ENCODE measurements at regions not wholly inside any gene's neighbourhood (a gene's known extent, or its start where the extent isn't known, plus 50 kb on each side); places are given as distances from the start of the nearest gene placed in this dataset.

DNA sequence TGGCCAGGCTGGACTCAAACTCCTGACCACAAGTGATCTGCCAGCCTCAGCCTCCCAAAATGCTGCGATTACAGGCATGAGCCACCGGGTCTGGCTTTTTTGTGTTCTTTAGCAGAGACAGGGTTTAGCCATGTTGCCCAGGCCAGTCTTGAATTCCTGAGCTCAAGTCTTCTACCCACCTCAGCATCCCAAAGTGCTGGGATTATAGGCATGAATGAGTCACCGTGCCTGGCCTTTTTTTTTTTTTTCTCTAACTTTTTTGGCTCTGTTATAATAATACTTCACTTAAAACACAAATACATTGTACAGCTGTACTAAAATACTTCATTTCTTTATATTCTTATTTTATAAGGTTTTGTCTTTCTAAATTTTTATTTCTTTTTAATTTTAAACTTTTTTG, 599.5 kb upstream of the PCDH9 start:
- H3K36me3 Mint-ChIP-seq (ENCODE audit: low read depth), result no peaks in the 10 kb centered on the region
- POLR2A ChIA-PET, result no interaction called here

DNA sequence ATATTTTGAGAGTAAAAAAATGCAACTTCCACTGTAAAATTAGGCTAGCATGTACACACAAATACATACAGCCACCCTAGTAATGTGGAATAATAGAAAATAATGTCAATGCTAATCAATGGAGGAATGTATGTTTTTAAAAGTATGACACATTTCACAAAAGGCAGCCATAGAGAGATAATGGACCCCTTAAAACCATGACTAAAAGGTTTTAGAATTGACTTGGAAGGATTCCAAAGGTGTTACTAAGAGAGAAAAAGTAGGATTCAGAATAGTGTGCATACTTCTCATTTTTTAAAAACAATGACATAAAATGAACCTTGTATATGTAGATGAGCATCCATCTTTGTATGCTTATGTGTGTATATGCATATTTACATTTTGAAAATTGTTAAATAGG, 597.9 kb upstream of the PCDH9 start:
- ChIA-PET CTCF (no interaction called here), POLR2A (no interaction called here)
- Mint-ChIP-seq H3K4me3 (no peak overlapping the region), H3K36me3 (ENCODE audit: low read depth) (no peaks in the 10 kb centered on the region), H3K27me3 (no peaks in the 10 kb centered on the region), H3K9me3 (peaks cover 6% of the 10 kb centered on the region), H3K27ac (no peak overlapping the region), H3K4me1 (no peaks in the 10 kb centered on the region)
- no peak for DNase-seq
- ATAC-seq (ENCODE audit: low read depth), result no peak
- intact Hi-C loops (cut with micrococcal nuclease), result no loop called here
- TF ChIP-seq, protein P1, sequence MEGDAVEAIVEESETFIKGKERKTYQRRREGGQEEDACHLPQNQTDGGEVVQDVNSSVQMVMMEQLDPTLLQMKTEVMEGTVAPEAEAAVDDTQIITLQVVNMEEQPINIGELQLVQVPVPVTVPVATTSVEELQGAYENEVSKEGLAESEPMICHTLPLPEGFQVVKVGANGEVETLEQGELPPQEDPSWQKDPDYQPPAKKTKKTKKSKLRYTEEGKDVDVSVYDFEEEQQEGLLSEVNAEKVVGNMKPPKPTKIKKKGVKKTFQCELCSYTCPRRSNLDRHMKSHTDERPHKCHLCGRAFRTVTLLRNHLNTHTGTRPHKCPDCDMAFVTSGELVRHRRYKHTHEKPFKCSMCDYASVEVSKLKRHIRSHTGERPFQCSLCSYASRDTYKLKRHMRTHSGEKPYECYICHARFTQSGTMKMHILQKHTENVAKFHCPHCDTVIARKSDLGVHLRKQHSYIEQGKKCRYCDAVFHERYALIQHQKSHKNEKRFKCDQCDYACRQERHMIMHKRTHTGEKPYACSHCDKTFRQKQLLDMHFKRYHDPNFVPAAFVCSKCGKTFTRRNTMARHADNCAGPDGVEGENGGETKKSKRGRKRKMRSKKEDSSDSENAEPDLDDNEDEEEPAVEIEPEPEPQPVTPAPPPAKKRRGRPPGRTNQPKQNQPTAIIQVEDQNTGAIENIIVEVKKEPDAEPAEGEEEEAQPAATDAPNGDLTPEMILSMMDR (IDR thresholded peaks at IDR 0.05), result no peak

More for the DNA sequence above, 599.5 kb upstream of the PCDH9 start:
- peaks cover 6% of the 10 kb centered on the region for H3K9me3 Mint-ChIP-seq
- DNase-seq (no peak), ATAC-seq (ENCODE audit: low read depth) (no peak)
- no peak overlapping the region for H3K4me3 Mint-ChIP-seq
- CTCF ChIA-PET, result no interaction called here
- no peak overlapping the region for H3K27ac Mint-ChIP-seq
- H3K27me3 Mint-ChIP-seq, result no peaks in the 10 kb centered on the region
- H3K4me1 Mint-ChIP-seq, result no peaks in the 10 kb centered on the region
- intact Hi-C loops (cut with micrococcal nuclease), result no loop called here
- TF ChIP-seq, protein P1 (IDR thresholded peaks at IDR 0.05), result no peak

DNA sequence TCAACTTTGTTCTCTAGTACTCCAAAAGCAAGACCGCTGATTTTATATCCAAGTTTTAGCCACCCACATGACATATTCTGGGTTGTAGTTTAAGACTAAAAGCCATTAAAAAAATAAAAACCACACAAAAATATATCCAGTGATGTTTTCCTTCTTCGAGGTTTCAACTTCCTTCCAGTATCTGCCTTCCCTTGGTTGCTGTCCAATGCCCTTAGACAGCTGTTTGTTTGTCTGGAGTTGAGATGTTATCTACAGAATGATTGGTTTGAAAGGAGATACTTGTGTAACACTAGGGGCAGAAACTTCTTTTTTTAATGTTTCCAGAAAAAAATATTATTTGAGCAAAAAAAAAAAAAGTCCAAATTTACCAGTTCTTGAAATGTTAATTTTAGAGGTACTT, 591.5 kb upstream of the PCDH9 start:
- intact Hi-C loops (cut with micrococcal nuclease), result no loop called here
- DNase-seq (no peak), ATAC-seq (ENCODE audit: low read depth) (no peak)
- H3K27ac Mint-ChIP-seq, result no peak overlapping the region
- TF ChIP-seq, protein P1 (IDR thresholded peaks at IDR 0.05), result no peak
- H3K4me1 Mint-ChIP-seq, result no peaks in the 10 kb centered on the region
- peaks cover 2% of the 10 kb centered on the region for H3K9me3 Mint-ChIP-seq
- H3K27me3 Mint-ChIP-seq, result no peaks in the 10 kb centered on the region
- no peak overlapping the region for H3K4me3 Mint-ChIP-seq
- CTCF ChIA-PET, result no interaction called here
- no peaks in the 10 kb centered on the region for H3K36me3 Mint-ChIP-seq (ENCODE audit: low read depth)
- POLR2A ChIA-PET, result no interaction called here

DNA sequence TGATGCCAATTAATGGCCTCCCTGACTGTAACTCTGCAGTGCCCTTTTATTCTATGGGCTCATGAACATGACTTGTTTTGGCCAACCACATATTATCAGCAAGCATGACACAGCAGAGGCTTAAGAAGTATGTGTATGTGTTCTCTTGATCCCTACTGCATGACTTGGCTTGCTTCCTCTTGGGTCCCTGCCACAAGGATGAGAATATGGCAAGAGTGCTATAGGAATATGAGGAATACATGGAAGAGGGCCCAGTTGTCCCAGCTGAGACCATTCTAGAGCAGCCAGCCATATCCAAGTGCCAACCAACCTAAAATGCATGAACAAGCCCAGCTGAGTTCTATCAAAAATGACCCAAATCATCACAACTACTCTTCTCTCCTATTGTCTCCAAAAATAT, 576.7 kb upstream of the PCDH9 start:
- intact Hi-C loops (cut with micrococcal nuclease), result no loop called here
- no peaks in the 10 kb centered on the region for H3K27me3 Mint-ChIP-seq
- H3K4me3 Mint-ChIP-seq, result no peak overlapping the region
- ChIA-PET POLR2A (no interaction called here), CTCF (no interaction called here)
- no peak for DNase-seq
- ATAC-seq (ENCODE audit: low read depth), result no peak
- no peaks in the 10 kb centered on the region for H3K9me3 Mint-ChIP-seq
- no peak overlapping the region for H3K27ac Mint-ChIP-seq
- no peaks in the 10 kb centered on the region for H3K36me3 Mint-ChIP-seq (ENCODE audit: low read depth)
- TF ChIP-seq, protein P1 (IDR thresholded peaks at IDR 0.05), result no peak
- H3K4me1 Mint-ChIP-seq, result no peaks in the 10 kb centered on the region

- intact Hi-C loops (cut with micrococcal nuclease), result no loop called here
- CTCF ChIA-PET, result no interaction called here
- peaks cover 2% of the 10 kb centered on the region for H3K9me3 Mint-ChIP-seq
- DNase-seq (no peak), ATAC-seq (ENCODE audit: low read depth) (no peak)
- TF ChIP-seq, protein P1 (IDR thresholded peaks at IDR 0.05), result no peak
- POLR2A ChIA-PET, result no interaction called here
- no peaks in the 10 kb centered on the region for H3K4me1 Mint-ChIP-seq
- H3K4me3 Mint-ChIP-seq, result no peak overlapping the region
- no peak overlapping the region for H3K27ac Mint-ChIP-seq
- H3K27me3 Mint-ChIP-seq, result no peaks in the 10 kb centered on the region
- no peaks in the 10 kb centered on the region for H3K36me3 Mint-ChIP-seq (ENCODE audit: low read depth)
Observed at GRCh38 chr13:67803118-67803517, 573.0 kb upstream of the PCDH9 start.

Data from activated B cell treated with CpG ODN at 0.5 μM for 24 hours (primary cell).